ENCODE measurements at regions not wholly inside any gene's neighbourhood (a gene's known extent, or its start where the extent isn't known, plus 50 kb on each side); places are given as distances from the start of the nearest gene placed in this dataset.
"Not testable (repeated sequence)": the region's sequence is repeated elsewhere in the genome, so short reads cannot be mapped to it uniquely, and the experiment has no call there.

DNA sequence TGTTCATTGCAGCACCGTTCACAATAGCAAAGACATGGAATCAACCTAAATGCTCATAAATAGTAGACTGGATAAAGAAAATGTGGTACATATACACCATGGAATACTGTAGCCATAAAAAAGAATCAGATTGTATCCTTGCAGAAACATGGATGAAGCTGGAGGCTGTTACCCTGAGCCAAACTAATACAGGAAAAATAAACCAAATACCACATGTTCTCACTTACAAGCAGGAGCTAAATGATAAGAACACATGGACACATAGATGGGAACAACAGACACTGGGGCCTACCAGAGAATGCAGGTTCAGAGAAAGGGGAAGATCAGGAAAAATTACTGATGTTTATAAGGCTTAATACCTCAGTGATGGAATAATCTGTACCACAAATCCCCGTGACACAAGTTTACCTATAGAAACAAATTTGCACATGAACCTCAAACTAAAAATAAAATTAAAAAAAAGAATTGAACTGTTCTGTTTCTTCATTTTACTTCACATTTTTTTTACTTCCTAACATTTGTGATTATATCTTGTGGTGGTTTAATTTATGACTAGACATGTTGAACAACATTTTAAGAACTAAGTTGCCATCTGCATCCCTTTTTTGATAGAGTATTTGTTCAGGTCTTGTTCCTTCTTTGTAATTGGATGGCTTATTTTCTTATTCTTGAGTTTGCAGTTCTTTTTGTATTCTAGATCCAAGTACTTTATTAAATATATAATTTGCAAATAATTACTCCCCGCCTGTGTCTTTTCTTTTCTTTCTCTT is 835.2 kb downstream of the FSCB start:
- DNase-seq, result no peak

- DNase-seq, result no peak
Measured at GRCh38 chr14:43669355-43669754, 837.7 kb downstream of the FSCB start.

DNA sequence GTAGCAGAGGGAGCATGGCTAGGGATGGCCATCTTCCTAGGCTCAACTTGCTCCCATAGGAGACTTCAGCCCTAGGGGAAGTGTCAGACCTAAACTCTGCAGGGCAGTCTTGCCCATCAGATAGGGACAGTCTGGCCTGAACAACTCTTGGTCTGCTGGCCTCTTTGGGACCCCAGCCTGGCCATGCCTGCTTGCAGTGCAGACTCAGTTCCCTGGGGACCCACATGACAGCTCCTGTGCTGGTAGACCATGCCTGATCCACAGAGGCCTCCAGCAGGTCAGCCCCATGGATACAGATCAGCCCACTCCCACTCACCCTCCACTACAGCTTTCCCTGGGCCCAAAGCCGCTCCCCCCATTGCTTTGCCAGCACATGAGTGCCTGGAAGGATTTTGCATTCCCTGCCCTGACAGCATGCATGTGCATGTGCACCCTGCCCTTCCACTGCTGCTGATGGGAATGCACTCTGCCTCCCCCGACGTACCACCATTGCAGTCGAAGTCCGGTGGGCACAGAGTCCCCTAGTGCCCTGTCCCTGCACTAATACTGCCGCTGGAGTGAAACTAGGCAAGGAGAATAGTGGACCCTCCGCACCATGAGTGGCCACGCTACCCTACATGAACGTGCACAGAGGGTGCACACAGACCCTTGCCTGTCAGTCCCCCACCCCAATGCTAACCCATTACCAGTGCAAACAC is 841.4 kb downstream of the FSCB start:
- no peak for DNase-seq

DNA sequence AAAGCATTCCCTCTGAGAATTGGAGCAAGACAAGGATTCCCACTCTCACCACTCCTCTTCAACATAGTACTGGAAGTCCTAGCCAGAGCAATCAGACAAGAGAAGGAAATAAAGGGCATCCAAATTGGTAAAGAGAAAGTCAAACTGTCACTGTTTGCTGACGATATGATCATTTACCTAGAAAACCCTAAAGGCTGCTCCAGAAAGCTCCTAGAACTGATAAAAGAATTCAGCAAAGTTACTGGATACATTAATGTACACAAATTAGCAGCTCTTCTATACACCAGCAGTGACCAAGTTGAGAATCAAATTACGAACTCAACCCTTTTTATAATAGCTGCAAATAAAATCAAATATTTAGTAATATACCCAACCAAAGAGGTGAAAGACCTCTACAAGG is 851.9 kb downstream of the FSCB start:
- DNase-seq, result not testable (repeated sequence)

GRCh38 chr14:43651896-43652295 is 855.2 kb downstream of the FSCB start:
- no peak for DNase-seq

DNA sequence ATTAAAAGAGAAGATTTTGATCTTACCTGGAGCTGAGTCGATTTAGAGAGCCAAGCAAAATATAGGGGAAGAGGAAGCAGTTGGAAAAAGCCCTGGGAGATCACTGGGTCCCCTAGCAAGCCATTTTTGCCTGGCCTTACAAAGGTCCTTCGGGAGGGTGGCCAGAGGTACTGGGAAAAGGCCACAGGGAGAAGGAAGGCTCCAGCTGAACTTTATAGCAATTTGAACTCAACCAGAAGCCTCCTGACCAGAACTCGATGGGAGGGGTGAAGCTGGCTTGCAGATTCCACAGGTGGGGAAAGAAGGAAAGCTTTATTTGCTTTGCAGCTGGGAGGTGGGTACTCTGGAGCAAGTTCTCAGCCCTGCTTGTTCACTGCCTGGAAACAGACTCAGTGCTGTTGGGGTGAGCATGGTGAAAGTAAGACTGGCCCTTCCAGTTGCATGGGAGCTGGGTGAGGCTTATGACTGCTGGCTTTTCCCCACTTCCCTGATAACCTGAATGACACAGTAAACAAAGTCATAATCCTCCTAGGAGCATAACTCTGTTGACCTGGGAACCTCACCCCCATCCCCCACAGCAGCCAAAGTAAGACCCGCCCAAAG is 855.8 kb downstream of the FSCB start:
- no peak for DNase-seq

DNA sequence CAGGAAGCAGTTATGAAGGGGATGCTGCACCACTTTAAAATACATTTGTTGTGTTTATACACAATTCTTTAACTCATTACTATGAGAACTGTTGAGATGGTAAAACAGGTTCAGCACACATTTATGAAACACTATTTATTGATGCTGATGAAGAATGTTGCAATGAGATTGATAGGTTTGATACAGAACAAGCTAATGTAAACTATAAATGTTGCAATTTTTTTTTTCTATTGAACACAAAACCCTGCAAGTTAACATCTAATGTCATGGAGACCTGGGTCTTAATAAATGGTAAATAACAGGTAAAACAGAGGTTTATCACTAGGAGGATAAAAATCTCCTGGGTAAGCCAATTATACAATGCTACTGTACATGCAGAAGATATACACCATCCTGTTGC is 857.6 kb downstream of the FSCB start:
- no peak for DNase-seq

DNA sequence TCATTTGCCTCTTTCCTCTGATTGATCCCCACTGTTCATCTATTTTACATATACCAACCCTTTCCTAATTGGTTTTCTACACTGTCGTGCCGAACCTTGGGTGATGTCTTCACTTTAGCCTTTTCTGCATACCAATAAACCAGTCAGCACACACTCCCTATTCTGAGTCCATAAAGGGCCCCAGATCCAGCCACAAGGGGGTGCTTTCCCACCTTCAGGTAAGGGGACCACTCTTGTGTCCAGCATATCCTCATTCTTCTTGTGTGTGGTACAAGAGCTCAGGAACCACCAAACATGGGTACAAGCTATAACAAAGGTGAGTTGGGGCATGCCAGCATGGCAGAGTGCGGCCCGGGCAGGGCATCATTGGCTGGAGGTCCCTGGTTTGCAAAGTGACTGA is 859.8 kb downstream of the FSCB start:
- no peak for DNase-seq

- DNase-seq, result no peak
Measured at GRCh38 chr14:43640718-43641267, 866.3 kb downstream of the FSCB start.

DNA sequence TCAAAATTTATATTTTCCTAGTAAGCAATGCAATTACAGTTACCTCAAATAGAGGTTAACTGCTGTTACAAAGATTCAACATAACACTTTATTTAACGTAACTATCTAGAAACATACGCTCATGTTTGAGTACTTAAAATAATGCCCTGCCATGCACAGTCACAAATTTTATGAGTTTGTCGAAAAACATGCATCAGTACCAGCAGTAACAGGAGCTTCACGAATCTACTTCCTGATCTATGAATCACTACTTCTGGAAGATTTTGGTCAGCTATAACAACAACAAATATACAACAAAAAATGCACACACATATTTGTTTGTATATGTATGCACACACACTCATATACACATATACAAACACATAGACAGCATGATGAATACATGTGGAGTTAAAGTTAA is 881.8 kb downstream of the FSCB start:
- no peak for DNase-seq

DNA sequence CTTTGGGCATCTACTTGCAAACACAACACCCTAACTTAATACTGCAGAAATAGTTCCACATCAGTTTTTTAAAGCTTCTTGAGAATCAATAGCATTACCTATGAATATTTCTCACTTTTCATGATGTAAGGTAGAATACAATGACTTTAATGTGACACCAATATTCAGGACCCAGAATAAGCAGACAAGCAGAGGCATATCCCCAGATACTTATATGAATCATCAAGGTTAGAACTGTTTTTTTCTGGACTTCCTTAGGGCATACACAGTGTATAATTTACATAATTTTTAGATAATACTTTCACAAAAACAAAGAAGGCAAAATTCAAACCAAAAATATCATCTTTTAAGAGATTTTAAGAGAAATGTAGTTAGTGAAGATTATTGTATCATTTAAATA is 885.8 kb downstream of the FSCB start:
- DNase-seq, result no peak

DNA sequence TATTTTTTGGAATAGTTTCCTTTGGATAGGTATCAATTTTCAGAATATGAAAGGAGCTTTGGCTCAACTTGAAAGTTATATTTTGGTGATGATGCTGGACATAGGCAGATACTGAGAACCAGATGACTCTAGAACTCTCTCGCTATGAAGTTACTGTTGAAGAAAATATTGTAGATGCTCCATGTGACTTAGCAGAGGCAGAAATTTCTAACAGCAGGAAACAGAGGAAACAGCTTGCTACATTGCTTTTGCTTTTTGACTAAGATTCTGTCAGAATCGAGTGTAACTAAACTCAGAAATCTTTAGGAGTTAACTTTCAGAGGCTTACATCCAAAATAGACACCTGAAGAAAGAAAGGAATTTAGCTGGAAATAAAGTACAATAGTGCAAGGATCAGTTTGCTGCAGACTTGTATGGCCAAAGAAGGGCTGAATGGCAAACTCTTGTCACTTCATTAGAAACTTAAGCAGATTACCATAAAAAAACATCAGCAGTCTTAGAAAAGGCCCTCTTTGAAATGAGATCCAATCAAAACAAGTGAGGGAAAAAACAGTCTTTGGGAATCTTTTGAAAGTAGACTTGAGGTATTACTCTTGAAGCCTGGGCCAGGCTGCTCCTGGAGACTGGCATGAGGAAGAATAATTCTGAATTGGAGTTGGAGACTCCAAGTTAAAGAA is 911.8 kb downstream of the FSCB start:
- DNase-seq, result no peak

- no peak for DNase-seq
Measured at GRCh38 chr14:43591776-43592175, 915.3 kb downstream of the FSCB start.

- no peak for DNase-seq
Measured at GRCh38 chr14:43587183-43587582, 919.9 kb downstream of the FSCB start.

- no peak for DNase-seq
Measured at GRCh38 chr14:43579671-43580070, 927.4 kb downstream of the FSCB start.

DNA sequence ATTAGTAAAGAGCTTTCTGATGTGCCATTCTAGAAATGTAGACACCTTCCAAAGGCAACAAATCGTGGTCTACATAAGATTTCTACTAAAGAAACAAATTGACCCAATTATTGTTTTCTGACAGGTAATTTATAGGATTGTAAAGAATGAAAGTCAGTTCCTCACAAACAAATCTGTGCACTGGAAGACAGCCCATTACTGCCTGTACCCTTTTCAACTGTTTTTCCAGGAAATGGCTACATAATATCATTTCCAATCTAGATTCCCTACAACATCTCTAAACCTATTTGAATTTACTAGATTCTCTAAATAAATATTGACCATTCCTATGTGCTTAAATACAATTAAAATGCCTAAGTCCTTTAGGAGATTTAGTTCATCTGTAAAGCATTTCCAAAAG is 939.1 kb downstream of the FSCB start:
- DNase-seq, result no peak

- no peak for DNase-seq
Measured at GRCh38 chr14:43548368-43548767, 958.7 kb downstream of the FSCB start.

DNA sequence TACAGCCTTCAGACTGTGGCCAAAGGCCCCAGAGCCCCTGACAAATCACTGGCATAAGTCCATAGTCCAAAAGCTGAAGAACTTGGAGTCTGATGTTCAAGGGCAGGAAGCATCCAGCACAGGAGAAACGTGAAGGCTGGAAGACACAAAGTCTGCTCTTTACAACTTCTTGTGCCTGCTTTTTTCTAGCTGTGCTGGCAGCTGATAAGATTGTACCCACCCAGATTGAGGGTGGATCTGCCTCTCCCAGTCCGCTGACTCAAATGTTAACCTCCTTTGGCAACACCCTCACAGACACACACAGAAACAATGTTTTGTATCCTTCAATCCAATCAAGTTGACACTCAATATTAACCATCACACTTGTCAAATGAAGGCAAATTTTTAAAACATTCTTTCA is 959.5 kb downstream of the FSCB start:
- DNase-seq, result not testable (repeated sequence)

- DNase-seq, result no peak
Measured at GRCh38 chr14:43541356-43541755, 965.7 kb downstream of the FSCB start.

GRCh38 chr14:43540948-43541347 is 966.1 kb downstream of the FSCB start:
- DNase-seq, result no peak

DNA sequence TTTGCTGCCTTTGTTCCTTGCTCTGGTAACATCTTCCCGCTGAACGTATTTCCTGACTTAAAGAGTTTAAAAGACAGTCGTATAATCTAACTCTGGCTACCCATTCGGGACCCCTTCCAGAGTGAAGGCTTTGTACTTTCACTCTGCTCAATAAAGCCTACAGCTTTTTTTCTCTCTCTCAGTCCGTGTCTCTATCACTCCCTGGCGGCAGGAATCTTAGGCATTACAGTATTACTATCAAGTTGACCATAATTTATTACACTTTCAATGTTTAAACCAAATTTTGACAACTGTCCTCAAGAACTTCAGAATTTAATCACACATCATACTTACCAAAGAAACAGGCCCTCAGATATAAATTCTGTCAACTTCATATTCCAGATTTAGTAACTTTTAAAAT is 967.9 kb downstream of the FSCB start:
- DNase-seq, result no peak

DNA sequence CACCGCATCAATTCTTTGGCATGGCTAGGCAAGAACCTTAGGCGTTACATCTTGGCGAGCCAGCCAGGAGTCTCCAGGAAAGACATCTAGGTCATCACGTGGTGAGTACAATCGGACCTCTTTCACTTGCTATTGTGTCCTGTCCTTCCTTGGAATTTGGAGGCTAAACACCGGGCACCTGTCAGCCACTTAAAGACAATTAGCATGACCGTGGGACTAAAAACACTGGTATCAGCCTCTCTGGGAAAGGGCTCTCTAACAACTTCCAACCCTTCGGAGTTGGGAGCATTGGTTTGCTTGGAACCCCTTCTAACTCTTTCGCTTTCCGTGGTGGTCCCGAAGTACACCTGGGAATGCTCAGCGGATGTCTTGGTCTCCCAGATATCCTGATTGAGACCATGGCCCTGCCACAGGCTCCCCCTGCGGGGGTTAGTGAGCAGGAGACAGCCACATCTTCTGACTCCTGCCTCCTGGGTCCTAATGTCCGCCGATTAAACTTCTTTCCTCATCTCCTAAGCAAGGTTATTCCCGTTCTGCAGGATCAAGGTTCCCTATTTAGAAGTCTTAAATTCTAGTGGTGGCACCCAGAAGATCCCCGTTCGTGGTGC is 971.7 kb downstream of the FSCB start:
- DNase-seq, result no peak

DNA sequence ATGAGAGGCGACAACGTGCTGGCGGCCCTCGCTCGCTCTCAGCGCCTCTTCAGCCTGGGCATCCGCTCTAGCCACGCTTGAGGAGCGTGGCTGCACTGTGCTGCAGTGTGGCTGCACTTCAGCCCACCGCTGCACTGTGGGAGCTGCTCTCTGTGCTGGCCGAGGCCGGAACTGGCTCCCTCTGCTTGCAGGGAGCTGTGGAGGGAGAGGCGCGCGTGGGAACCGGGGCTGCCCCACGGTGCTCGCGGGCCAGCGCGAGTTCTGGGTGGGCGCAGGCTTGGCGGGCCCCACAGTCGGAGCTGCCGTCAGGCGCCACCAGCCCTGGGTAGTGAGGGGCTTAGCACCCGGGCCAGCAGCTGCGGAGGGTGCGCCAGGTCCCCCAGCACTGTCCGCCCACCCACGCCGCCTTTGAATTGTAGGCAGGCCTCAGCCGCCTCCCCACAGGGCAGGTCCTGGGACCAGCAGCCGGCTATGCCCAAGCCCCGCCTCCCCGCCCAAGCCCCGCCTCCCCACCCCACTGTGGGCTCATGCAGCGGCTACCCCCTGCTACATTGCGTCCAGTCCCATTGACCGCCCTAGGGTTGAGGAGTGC is 974.2 kb downstream of the FSCB start:
- no peak for DNase-seq
